Prostate gland (tissue), 2 donors: ENCODE measurements at regions not wholly inside any gene's neighbourhood (a gene's known extent, or its start where the extent isn't known, plus 50 kb on each side); places are given as distances from the start of the nearest gene placed in this dataset.

Experiments
- CTCF ChIP-seq, 4 experiments: fragments of 200-600 bp in 2 of 4; fragments of 450-650 bp in 2 of 4; sonication (generic) in 2 of 4; IDR thresholded peaks; 1 replicate in 3 of 4; 2 replicates in 1 of 4; pipeline ENCODE4 v1.5.1; 2016 to 2019; ENCODE audit warnings: antibody characterized with exemption in 4 of 4, mild to moderate bottlenecking in 2 of 4, moderate library complexity in 2 of 4
- POLR2A ChIP-seq: fragments of 450-650 bp; IDR thresholded peaks from one replicate; pipeline ENCODE4 v1.6.1; 2016; ENCODE audit warnings: antibody characterized with exemption, mild to moderate bottlenecking

GRCh38 chr2:83233326-83233725, 1225.8 kb downstream of the SUCLG1 start:
- no peak for TF ChIP-seq CTCF (IDR thresholded peaks at IDR 0.05)
- no peak for TF ChIP-seq POLR2A
